Ishikawa (cell line): ENCODE measurements at regions not wholly inside any gene's neighbourhood (a gene's known extent, or its start where the extent isn't known, plus 50 kb on each side); places are given as distances from the start of the nearest gene placed in this dataset.

Source experiments
- CEBPB ChIP-seq: IDR thresholded peaks from 2 replicates; pipeline ENCODE4 v1.6.1; 2012
- CREB1 ChIP-seq: IDR thresholded peaks from 2 replicates; pipeline ENCODE4 v1.6.1; 2012; ENCODE audit warnings: low read depth
- EGR1 ChIP-seq: IDR thresholded peaks from 2 replicates; pipeline ENCODE4 v1.6.1; 2012
- EP300 ChIP-seq: IDR thresholded peaks from 2 replicates; pipeline ENCODE4 v1.6.1; 2012; ENCODE audit warnings: borderline replicate concordance
- FOXM1 ChIP-seq: IDR thresholded peaks from 2 replicates; pipeline ENCODE4 v1.6.1; 2012; ENCODE audit warnings: low read depth, borderline replicate concordance
- MAX ChIP-seq: IDR thresholded peaks from 2 replicates; pipeline ENCODE4 v1.6.1; 2012
- NFIC ChIP-seq: IDR thresholded peaks from 2 replicates; pipeline ENCODE4 v1.6.1; 2012
- RAD21 ChIP-seq: IDR thresholded peaks from 2 replicates; pipeline ENCODE4 v1.6.1; 2012; ENCODE audit warnings: low read depth
- REST ChIP-seq: IDR thresholded peaks from 2 replicates; pipeline ENCODE4 v1.6.1; 2012; ENCODE audit warnings: low read depth, mild to moderate bottlenecking
- TAF1 ChIP-seq: IDR thresholded peaks from 2 replicates; pipeline ENCODE4 v1.6.1; 2012; ENCODE audit warnings: low read depth, mild to moderate bottlenecking
- TCF12 ChIP-seq: IDR thresholded peaks from 2 replicates; pipeline ENCODE4 v1.6.1; 2012; ENCODE audit warnings: low read depth
- TEAD4 ChIP-seq: IDR thresholded peaks from 2 replicates; pipeline ENCODE4 v1.6.1; 2012
- USF1 ChIP-seq: IDR thresholded peaks from 2 replicates; pipeline ENCODE4 v1.6.1; 2012
- YY1 ChIP-seq: IDR thresholded peaks from 2 replicates; pipeline ENCODE4 v1.6.1; 2012; ENCODE audit warnings: low read depth
- ZBTB7A ChIP-seq: IDR thresholded peaks from 2 replicates; pipeline ENCODE4 v1.6.1; 2012; ENCODE audit warnings: low read depth

GRCh38 chr3:111369958-111370357 is 172.0 kb upstream of the CD96 start:
- no peak for TF ChIP-seq USF1

- TF ChIP-seq FOXM1 (no peak), TEAD4 (no peak), CEBPB (no peak), RAD21 (no peak), MAX (no peak), REST (no peak), TAF1 (no peak), NFIC (no peak), EP300 (no peak), USF1 (no peak), ZBTB7A (no peak), TCF12 (no peak)
These were observed 168.8 kb upstream of the CD96 start for GRCh38 chr3:111373239-111373638.

DNA sequence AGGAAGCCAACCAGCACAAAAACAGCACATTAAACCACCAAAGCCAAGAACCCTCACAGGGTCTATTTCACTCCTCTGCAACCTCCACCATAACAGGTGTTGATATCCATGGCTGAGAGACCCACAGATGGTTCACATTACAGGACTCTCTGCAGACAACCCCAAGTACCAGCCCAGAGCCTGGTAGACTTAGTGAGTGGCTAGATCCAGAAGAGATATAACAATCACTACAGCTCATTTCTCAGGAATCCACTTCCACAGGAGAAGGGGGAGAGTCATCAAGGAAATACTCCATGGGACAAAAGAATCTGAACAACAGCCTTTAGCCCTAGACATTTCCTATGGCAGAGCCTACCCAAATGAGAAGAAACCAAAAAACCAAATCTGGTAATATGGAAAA is 168.1 kb upstream of the CD96 start:
- no peak for TF ChIP-seq TCF12
- no peak for TF ChIP-seq EGR1

DNA sequence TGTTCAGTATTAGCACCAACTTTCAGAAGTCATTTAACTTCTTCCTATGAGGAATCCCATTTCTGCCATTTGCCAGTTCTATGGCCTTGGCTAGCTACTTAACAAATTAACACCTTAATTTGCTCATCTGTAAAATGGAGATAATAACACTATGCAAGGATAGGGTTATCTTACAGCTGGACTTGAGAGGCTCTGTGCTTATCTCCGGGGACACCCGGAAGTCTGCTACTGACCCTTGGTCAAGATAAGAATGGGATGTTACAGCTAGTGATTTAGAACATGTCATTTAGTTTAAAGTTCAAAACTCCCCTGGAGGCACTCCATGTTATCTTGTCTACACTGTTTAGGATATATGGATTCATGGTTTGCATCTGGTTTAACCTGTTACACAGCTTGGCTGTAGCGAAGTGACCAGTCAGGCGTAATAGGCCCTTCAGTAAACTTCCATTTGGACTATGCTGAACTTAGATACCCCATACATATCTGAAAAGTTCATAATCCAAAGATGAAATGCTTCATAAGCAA is 156.0 kb upstream of the CD96 start:
- no peak for TF ChIP-seq FOXM1
- TF ChIP-seq YY1 = no peak
- TF ChIP-seq NFIC = no peak
- no peak for TF ChIP-seq USF1
- no peak for TF ChIP-seq MAX
- TF ChIP-seq TEAD4 = no peak
- no peak for TF ChIP-seq REST
- no peak for TF ChIP-seq ZBTB7A
- TF ChIP-seq TAF1 = no peak
- TF ChIP-seq TCF12 = no peak
- TF ChIP-seq RAD21 = no peak
- no peak for TF ChIP-seq CREB1
- TF ChIP-seq CEBPB = no peak
- no peak for TF ChIP-seq EP300
- TF ChIP-seq EGR1 = no peak

DNA sequence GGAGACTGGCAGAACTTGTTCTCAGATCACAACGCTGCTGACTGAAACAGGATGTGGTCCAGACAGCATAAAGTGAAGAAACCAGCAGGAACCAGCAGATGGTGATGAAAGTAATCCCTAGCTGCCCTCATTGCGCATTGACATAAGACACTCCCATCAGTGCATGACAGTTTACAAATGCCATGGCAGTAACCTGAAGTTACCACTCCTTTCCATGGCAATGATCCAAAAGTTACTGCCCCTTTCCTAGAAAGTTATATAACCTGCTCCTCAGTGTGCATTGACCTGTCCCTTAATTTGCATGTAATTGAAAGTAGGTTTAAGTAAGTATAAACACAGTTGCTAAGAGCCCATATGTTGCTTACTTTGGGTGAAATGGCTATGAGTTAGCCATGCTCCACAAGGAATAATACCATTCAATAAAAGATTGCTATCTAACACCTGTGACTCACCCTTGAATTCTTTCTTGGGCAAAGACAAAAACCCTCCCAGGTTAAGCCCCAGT is 149.1 kb upstream of the CD96 start:
- TF ChIP-seq EGR1 (no peak), ZBTB7A (no peak), NFIC (no peak), USF1 (no peak), TAF1 (no peak), EP300 (no peak), FOXM1 (no peak), TCF12 (no peak), REST (no peak), CREB1 (no peak), TEAD4 (no peak), RAD21 (no peak), YY1 (no peak), MAX (no peak), CEBPB (no peak)
